HL-60 (cell line): ENCODE measurements at regions not wholly inside any gene's neighbourhood (a gene's known extent, or its start where the extent isn't known, plus 50 kb on each side); places are given as distances from the start of the nearest gene placed in this dataset.

Experiments
- DNase-seq, 2 experiments: peaks; one replicate each; pipeline ENCODE4 v3.0.0-alpha.2; 2010 to 2020; ENCODE audit warnings: low read depth in 1 of 2, low spot score in 1 of 2
- H3K27ac ChIP-seq: fragments of 250-450 bp; sonication (Bioruptor Pico); replicated peaks from 2 replicates; pipeline ENCODE4 v1.5.1; 2020; ENCODE audit warnings: mild to moderate bottlenecking, moderate library complexity
- H3K27me3 ChIP-seq: fragments of 250-450 bp; sonication (Bioruptor Pico); 2 replicates; pipeline ENCODE4 v1.5.1; 2021; ENCODE audit warnings: mild to moderate bottlenecking, moderate library complexity; ENCODE audit not compliant: insufficient read depth, poor library complexity, severe bottlenecking
- H3K4me3 ChIP-seq: replicated peaks from 2 replicates; pipeline ENCODE4 v1.5.1; 2011; ENCODE audit warnings: mild to moderate bottlenecking, control low read depth, low read length; ENCODE audit not compliant: insufficient read depth
- GABPA ChIP-seq: IDR thresholded peaks from 2 replicates; pipeline ENCODE4 v1.6.1; 2012; ENCODE audit warnings: low read depth
- POLR2AphosphoS5 ChIP-seq: IDR thresholded peaks from 2 replicates; pipeline ENCODE4 v1.6.1; 2012; ENCODE audit warnings: low read depth
- SPI1 ChIP-seq: IDR thresholded peaks from 2 replicates; pipeline ENCODE4 v1.6.1; 2012; ENCODE audit warnings: low read depth, mild to moderate bottlenecking, borderline replicate concordance
- TF ChIP-seq, protein P1 (sequence below): IDR thresholded peaks from 2 replicates; pipeline ENCODE4 v1.6.1; 2012; ENCODE audit warnings: low read depth; ENCODE audit not compliant: insufficient replicate concordance
- TF ChIP-seq, protein P2 (sequence below): IDR thresholded peaks from one replicate; pipeline ENCODE4 v1.5.1; 2011; ENCODE audit warnings: low read length, control low read depth, inconsistent platforms; ENCODE audit not compliant: insufficient read depth

DNA sequence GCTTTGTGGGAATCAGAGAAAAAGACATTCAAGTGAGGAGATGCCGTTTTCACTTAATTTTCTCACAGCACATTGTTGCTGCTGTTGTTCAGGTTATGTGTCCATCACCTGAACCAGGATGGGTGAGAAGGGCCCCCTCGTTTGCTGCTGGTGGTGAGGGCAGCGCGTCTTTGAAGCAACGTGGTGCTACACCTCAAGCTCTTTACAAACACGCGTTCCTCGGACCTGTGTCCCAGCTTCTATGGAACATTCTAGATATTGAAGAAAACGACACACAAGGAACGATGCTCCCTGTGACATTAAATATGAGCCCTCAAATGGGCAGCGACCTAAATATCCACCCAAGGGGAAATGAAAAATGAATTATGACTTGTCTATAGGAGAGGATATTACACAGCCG lies 418.6 kb downstream of the MN1 start:
- DNase-seq = no peak
- Histone ChIP-seq H3K27ac (no peak overlapping the region), H3K4me3 (no peak overlapping the region), H3K27me3 (no peaks in the 10 kb centered on the region)
- TF ChIP-seq, protein P1, sequence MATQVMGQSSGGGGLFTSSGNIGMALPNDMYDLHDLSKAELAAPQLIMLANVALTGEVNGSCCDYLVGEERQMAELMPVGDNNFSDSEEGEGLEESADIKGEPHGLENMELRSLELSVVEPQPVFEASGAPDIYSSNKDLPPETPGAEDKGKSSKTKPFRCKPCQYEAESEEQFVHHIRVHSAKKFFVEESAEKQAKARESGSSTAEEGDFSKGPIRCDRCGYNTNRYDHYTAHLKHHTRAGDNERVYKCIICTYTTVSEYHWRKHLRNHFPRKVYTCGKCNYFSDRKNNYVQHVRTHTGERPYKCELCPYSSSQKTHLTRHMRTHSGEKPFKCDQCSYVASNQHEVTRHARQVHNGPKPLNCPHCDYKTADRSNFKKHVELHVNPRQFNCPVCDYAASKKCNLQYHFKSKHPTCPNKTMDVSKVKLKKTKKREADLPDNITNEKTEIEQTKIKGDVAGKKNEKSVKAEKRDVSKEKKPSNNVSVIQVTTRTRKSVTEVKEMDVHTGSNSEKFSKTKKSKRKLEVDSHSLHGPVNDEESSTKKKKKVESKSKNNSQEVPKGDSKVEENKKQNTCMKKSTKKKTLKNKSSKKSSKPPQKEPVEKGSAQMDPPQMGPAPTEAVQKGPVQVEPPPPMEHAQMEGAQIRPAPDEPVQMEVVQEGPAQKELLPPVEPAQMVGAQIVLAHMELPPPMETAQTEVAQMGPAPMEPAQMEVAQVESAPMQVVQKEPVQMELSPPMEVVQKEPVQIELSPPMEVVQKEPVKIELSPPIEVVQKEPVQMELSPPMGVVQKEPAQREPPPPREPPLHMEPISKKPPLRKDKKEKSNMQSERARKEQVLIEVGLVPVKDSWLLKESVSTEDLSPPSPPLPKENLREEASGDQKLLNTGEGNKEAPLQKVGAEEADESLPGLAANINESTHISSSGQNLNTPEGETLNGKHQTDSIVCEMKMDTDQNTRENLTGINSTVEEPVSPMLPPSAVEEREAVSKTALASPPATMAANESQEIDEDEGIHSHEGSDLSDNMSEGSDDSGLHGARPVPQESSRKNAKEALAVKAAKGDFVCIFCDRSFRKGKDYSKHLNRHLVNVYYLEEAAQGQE = no peak
- no peak for TF ChIP-seq SPI1
- TF ChIP-seq, protein P2, sequence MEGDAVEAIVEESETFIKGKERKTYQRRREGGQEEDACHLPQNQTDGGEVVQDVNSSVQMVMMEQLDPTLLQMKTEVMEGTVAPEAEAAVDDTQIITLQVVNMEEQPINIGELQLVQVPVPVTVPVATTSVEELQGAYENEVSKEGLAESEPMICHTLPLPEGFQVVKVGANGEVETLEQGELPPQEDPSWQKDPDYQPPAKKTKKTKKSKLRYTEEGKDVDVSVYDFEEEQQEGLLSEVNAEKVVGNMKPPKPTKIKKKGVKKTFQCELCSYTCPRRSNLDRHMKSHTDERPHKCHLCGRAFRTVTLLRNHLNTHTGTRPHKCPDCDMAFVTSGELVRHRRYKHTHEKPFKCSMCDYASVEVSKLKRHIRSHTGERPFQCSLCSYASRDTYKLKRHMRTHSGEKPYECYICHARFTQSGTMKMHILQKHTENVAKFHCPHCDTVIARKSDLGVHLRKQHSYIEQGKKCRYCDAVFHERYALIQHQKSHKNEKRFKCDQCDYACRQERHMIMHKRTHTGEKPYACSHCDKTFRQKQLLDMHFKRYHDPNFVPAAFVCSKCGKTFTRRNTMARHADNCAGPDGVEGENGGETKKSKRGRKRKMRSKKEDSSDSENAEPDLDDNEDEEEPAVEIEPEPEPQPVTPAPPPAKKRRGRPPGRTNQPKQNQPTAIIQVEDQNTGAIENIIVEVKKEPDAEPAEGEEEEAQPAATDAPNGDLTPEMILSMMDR = no peak
- TF ChIP-seq GABPA = no peak
- TF ChIP-seq POLR2AphosphoS5 = no peak

DNA sequence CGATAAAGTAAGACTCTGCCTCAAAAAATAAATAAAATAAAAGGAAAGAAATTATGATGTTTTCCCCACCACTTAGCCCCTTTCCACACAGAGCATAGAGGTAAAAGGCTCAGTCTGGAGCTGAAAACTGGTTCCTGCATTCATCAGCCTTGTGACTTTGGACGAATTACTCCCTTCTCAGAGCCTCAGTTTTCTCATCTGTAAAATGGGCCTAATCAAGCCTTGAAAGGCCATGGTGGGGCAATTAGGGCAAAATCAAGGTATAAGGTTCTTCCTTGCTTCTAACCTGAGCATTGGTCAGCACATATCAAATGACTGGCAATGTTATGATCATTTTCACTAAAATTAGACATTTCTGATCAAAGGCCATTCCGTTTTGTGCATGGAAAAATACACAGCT lies 417.7 kb downstream of the MN1 start:
- TF ChIP-seq GABPA = no peak
- TF ChIP-seq, protein P1 = no peak
- TF ChIP-seq SPI1 = no peak
- TF ChIP-seq POLR2AphosphoS5 = no peak
- TF ChIP-seq, protein P2 = no peak
- Histone ChIP-seq H3K27me3 (no peaks in the 10 kb centered on the region), H3K27ac (no peak overlapping the region), H3K4me3 (no peak overlapping the region)
- DNase-seq = no peak

DNA sequence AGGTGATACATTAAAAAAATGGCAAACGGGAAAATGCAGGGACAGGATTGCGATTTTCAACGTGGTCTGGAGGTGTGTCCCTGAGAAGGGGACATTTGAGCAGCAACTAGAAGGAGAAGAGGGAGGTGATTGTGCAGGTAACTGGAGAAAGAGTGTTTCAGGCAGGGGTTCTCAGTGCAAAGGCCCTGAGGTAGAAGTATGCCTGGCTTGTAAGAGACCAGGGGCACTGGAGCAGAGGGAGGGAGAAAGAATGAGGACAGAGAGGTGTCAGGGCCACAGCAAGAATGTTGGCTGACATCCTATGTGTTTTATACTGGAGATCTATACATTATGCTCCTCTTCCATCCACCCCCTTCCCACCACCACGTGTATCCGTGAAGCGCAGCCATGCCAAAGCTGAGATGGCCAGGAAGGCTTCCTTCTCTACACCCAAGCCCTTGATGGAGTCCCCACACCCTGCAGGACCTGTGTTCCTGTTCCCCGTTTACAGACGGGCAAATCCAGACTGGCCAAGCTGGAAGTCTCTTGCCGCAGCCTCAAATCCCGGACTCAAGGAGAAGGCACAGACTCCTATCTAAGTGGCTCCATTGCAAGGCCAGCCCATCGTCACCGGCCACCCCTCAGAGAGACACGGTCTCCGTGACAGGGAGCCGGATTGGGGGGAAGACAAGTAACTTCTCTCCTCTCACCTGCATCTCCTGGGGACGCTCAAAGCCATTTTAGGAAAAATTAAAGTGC lies 416.1 kb downstream of the MN1 start:
- no peak for DNase-seq
- Histone ChIP-seq H3K4me3 (no peak overlapping the region), H3K27me3 (no peaks in the 10 kb centered on the region), H3K27ac (no peak overlapping the region)
- TF ChIP-seq, protein P1 = no peak
- TF ChIP-seq, protein P2 = no peak
- no peak for TF ChIP-seq SPI1
